Natural killer cell (primary cell): ENCODE measurements at regions not wholly inside any gene's neighbourhood (a gene's known extent, or its start where the extent isn't known, plus 50 kb on each side); places are given as distances from the start of the nearest gene placed in this dataset.

Experiments
- ATAC-seq, 3 donors: fragments of 150-1000 bp in 2 of 3; fragments of 200-7000 bp in 1 of 3; cut with Tn5 transposase; 1 replicate in 1 of 3; 2 replicates in 2 of 3; pipeline ENCODE4 v1.10.0; 2021; ENCODE audit warnings: mild to moderate bottlenecking in 2 of 3, moderate library complexity in 2 of 3
- DNase-seq, 2 donors: peaks; one replicate each; pipeline versions ENCODE4 v3.0.0 to v3.0.0-alpha.2; 2013 to 2021; ENCODE audit warnings: mixed read lengths in 1 of 2
- H3K27ac ChIP-seq: one replicate; pipeline ENCODE4 v1.5.1; 2013; ENCODE audit warnings: mild to moderate bottlenecking, low read length
- H3K27me3 ChIP-seq: one replicate; pipeline ENCODE4 v1.6.1; 2013; ENCODE audit warnings: low read length; ENCODE audit not compliant: control insufficient read depth, insufficient read depth
- H3K36me3 ChIP-seq: one replicate; pipeline ENCODE4 v1.6.1; 2013; ENCODE audit warnings: low read length; ENCODE audit not compliant: control insufficient read depth, insufficient read depth
- H3K4me1 ChIP-seq: one replicate; pipeline ENCODE4 v1.6.1; 2013; ENCODE audit warnings: low read length; ENCODE audit not compliant: control insufficient read depth, insufficient read depth
- H3K4me3 ChIP-seq: one replicate; pipeline ENCODE4 v1.5.1; 2013; ENCODE audit warnings: low read length
- H3K9me3 ChIP-seq: one replicate; pipeline ENCODE4 v1.6.1; 2013; ENCODE audit warnings: low read length; ENCODE audit not compliant: control insufficient read depth, insufficient read depth
- H3K27ac Mint-ChIP-seq, 2 donors: one replicate each; pipeline ENCODE4 v1.8.0; 2022; ENCODE audit warnings: mild to moderate bottlenecking in 2 of 2, mixed read lengths in 2 of 2, moderate library complexity in 1 of 2
- H3K27me3 Mint-ChIP-seq, 2 donors: one replicate each; pipeline ENCODE4 v1.8.0; 2022; ENCODE audit warnings: low read depth in 2 of 2, mixed read lengths in 2 of 2
- H3K36me3 Mint-ChIP-seq: one replicate; pipeline ENCODE4 v1.8.0; 2022; ENCODE audit warnings: mixed read lengths
- H3K4me1 Mint-ChIP-seq, 2 donors: one replicate each; pipeline ENCODE4 v1.8.0; 2022; ENCODE audit warnings: mixed read lengths in 2 of 2
- H3K4me3 Mint-ChIP-seq: one replicate; pipeline ENCODE4 v1.8.0; 2022; ENCODE audit warnings: mild to moderate bottlenecking, moderate library complexity, mixed read lengths
- H3K9me3 Mint-ChIP-seq, 2 donors: one replicate each; pipeline ENCODE4 v1.8.0; 2022; ENCODE audit warnings: mixed read lengths in 2 of 2
- whole genome bisulfite sequencing: methylation state at CpG from one replicate; pipeline ENCODE4 v1.1.7; 2013; ENCODE audit warnings: missing lambda C conversion rate; ENCODE audit not compliant: insufficient coverage; 5-methylcytosine and 5-hydroxymethylcytosine counted together
- intact Hi-C: fragments of 100-400 bp; cut with micrococcal nuclease; formaldehyde crosslinking; loops from one replicate; pipeline ENCODE4 v1.14.2; 2022
- TF ChIP-seq, protein P1 (sequence below): fragments of 200-600 bp; IDR thresholded peaks from one replicate; pipeline ENCODE4 v1.8.0; 2022; ENCODE audit warnings: antibody characterized with exemption

DNA sequence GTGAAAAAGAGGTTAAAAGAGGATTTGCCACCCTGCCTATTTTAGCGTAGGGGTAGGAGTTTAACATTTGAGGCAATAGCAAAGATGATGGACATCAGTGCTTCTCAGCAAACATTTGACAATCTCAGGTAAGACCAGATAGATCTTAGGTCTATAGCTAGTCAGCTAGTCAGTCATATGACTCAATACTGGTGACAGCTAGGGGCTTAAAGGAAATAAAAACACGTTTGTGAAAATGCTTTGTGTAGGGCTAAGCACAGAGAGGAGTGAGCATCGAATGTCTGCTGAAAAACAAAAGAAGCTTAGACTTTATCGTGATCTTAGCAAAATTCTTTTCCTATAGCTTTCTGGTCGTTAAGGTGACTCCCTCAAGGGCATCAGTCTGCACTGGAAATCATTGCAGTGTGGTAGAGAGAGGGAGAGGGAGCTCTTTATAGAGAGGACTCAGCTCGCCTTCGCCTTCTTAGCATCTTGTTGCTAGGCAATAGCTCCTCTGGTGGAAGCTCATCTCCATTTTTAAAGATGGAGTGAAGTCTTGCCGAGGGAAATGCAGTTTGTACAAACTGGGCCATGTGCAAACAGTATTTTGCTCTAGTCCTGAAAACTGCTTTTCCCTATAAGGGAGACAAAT is 62.8 kb upstream of the SLC38A11 start:
- no peak for ATAC-seq
- Mint-ChIP-seq H3K36me3 (no peaks in the 10 kb centered on the region), H3K4me1 (peaks cover 0 to 5% of the 10 kb centered on the region in 2 donors), H3K4me3 (no peak overlapping the region), H3K9me3 (peaks cover 0 to 3% of the 10 kb centered on the region in 2 donors), H3K27ac (no peak overlapping the region), H3K27me3 (peaks cover 0 to 12% of the 10 kb centered on the region in 2 donors)
- WGBS: 74% methylated on average over 8 of the region's 8 CpGs
- Histone ChIP-seq H3K27ac (no peak overlapping the region), H3K27me3 (no peaks in the 10 kb centered on the region), H3K9me3 (no peaks in the 10 kb centered on the region), H3K4me1 (no peaks in the 10 kb centered on the region), H3K36me3 (no peaks in the 10 kb centered on the region), H3K4me3 (no peak overlapping the region)
- TF ChIP-seq, protein P1, sequence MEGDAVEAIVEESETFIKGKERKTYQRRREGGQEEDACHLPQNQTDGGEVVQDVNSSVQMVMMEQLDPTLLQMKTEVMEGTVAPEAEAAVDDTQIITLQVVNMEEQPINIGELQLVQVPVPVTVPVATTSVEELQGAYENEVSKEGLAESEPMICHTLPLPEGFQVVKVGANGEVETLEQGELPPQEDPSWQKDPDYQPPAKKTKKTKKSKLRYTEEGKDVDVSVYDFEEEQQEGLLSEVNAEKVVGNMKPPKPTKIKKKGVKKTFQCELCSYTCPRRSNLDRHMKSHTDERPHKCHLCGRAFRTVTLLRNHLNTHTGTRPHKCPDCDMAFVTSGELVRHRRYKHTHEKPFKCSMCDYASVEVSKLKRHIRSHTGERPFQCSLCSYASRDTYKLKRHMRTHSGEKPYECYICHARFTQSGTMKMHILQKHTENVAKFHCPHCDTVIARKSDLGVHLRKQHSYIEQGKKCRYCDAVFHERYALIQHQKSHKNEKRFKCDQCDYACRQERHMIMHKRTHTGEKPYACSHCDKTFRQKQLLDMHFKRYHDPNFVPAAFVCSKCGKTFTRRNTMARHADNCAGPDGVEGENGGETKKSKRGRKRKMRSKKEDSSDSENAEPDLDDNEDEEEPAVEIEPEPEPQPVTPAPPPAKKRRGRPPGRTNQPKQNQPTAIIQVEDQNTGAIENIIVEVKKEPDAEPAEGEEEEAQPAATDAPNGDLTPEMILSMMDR: no peak
- intact Hi-C loops: loop anchor here (5.0 kb wide), 1 partner anchor 274 kb away; no protein-coding TSS in a partner anchor
- no peak for DNase-seq

DNA sequence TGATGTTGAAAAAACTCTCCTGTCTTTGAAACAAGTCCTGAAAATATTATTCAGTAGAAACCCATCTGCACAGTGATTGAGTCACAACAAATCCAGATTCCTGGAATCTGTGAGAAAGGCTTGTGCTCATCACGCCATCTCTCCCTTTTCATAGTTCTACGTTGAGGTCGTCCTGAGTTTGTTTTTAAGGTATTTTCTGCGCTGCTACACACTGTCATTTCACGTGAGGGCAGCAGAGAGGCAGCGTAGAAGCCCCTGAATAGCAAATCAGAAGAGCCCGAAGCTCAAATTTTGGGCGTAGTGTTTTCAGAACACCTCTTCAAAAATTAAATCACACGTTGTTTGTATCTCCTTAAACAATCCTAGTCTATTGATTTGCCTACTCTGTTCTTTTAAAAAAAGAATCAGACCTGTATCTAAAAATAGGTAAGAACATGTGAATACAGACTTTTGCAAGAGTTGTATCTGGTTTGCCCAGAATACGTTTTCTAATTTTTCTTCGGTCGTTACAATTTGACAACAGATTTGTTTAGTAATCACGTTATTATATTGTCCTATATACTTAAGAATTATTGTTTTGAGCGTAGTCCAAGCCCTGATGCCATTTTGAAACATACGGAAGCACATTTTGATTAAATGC is 61.6 kb upstream of the SLC38A11 start:
- no peak overlapping the region for H3K4me3 Mint-ChIP-seq
- peaks cover 0 to 10% of the 10 kb centered on the region in 2 donors for H3K27me3 Mint-ChIP-seq
- Histone ChIP-seq H3K27me3 (no peaks in the 10 kb centered on the region), H3K4me3 (no peak overlapping the region), H3K9me3 (no peaks in the 10 kb centered on the region), H3K36me3 (no peaks in the 10 kb centered on the region), H3K4me1 (no peaks in the 10 kb centered on the region), H3K27ac (no peak overlapping the region)
- ATAC-seq (peak; percentile 50 to 78 (median 60)), DNase-seq (peak in 1 of 2 donors; percentile 40)
- WGBS: 26% methylated on average over 12 of the region's 15 CpGs
- H3K9me3 Mint-ChIP-seq: peaks cover 0 to 3% of the 10 kb centered on the region in 2 donors
- TF ChIP-seq, protein P1: no peak
- H3K4me1 Mint-ChIP-seq: peaks cover 0 to 5% of the 10 kb centered on the region in 2 donors
- intact Hi-C loops: loop anchor here (5.0 kb wide), 1 partner anchor 275 kb away; no protein-coding TSS in a partner anchor
- no peak overlapping the region for H3K27ac Mint-ChIP-seq
- H3K36me3 Mint-ChIP-seq: no peaks in the 10 kb centered on the region

DNA sequence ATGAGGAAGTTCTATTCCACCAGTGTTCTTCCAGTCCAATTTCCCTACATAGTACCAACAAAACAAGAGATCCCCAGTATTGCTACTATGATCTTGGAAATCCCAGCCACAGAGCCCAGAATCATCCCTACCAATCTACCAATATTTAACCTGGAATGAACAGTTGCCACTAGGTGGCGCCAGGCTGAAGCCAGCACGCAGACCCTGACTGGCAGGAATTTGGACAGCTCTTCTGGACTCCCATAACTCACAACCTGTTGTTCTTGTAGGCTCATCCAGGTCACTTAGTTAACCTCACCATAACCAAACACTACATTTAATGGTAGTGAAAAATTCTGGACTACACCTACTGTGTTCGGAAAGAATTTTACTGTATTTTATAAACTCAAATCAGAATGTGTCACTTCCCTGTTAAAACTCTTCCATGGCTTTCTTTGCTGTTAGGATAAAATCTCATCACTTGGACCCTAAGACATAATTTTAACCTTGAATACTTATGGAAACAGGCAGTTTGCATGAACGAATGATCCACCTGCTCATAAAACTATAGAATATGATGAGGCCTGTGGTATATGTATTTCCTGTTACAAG is 59.8 kb upstream of the SLC38A11 start:
- intact Hi-C loops: loop anchor here (1.0 to 5.0 kb wide), 2 partner anchors 277 to 859 kb away; no protein-coding TSS in a partner anchor
- no peaks in the 10 kb centered on the region for H3K27me3 ChIP-seq
- Mint-ChIP-seq H3K27me3 (peaks cover 0 to 11% of the 10 kb centered on the region in 2 donors), H3K27ac (no peak overlapping the region), H3K36me3 (no peaks in the 10 kb centered on the region), H3K4me1 (peaks cover 0 to 5% of the 10 kb centered on the region in 2 donors), H3K9me3 (peaks cover 0 to 2% of the 10 kb centered on the region in 2 donors), H3K4me3 (no peak overlapping the region)
- no peak overlapping the region for H3K27ac ChIP-seq
- H3K4me3 ChIP-seq: no peak overlapping the region
- H3K36me3 ChIP-seq: no peaks in the 10 kb centered on the region
- H3K4me1 ChIP-seq: no peaks in the 10 kb centered on the region
- H3K9me3 ChIP-seq: no peaks in the 10 kb centered on the region
- DNase-seq (peak; percentile 29 to 68), ATAC-seq (peak; percentile 57 to 78 (median 59))
- TF ChIP-seq, protein P1: peak; percentile 77
- WGBS: 33% methylated on average over 3 of the region's 4 CpGs
